ENCODE measurements at regions not wholly inside any gene's neighbourhood (a gene's known extent, or its start where the extent isn't known, plus 50 kb on each side); places are given as distances from the start of the nearest gene placed in this dataset.
A peak's percentile ranks its signal among the peaks of the same experiment; 100 is the strongest.

- H3K4me3 ChIP-seq (ENCODE audit: low read depth, poor library complexity, severe bottlenecking), result no peak overlapping the region
- 45 to 53% methylated on average over 5 of the region's 5 CpGs for WGBS, 2 donors
- TF ChIP-seq CTCF (IDR thresholded peaks at IDR 0.05) (no peak), POLR2A (IDR thresholded peaks at IDR 0.05) (no peak)
- peak in 1 of 2 donors; percentile 80 for DNase-seq (ENCODE audit: low spot score in 2 of 2)
- intact Hi-C loops (cut with DNase I; ENCODE audit: low total_unique reads), result no loop called here
Measured at GRCh38 chr5:121199216-121199999, 652.3 kb upstream of the FTMT start.

DNA sequence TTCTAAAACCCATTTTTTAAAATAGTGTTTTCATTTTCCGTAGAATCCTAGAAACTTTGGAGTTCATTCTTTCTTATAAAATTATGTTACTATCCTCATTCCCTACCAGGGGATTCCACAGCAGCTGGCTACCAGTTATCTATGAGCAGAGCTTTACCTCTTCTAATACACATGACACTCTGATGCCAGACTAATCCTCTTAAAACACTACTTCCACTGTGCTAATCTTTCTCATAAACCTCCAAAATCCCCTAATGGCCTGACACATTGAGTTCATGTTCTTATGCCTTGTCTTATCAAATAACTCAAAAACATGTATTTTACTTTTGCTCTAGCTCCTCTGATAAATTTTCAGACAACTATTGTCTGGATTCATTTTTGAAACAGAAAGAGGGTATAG lies 633.6 kb upstream of the FTMT start:
- H3K4me3 ChIP-seq (ENCODE audit: low read depth, poor library complexity, severe bottlenecking), result no peak overlapping the region
- WGBS, 2 donors, result 85% methylated on average over 1 of the region's 1 CpG
- DNase-seq (ENCODE audit: low spot score in 2 of 2), result no peak
- intact Hi-C loops (cut with DNase I; ENCODE audit: low total_unique reads), result no loop called here
- no peak for TF ChIP-seq CTCF (IDR thresholded peaks at IDR 0.05)
- no peak for TF ChIP-seq POLR2A (IDR thresholded peaks at IDR 0.05)

DNA sequence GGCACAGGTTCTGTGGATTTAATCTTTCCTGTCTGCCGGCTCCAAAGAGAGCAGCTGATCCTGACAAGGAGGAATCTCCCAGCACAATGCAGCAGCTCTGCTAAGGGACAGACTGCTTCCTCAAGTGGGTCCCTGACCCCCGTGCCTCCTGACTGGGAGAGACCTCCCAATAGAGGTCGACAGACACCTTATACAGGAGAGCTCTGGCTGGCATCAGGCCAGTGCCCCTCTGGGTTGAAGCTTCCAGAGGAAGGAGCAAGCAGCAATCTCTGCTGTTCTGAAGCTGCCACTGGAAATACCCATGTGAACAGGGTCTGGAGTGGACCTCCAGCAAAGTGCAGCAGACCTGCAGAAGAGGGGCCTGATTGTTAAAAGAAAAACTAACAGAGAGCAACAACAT lies 630.2 kb upstream of the FTMT start:
- no peak overlapping the region for H3K4me3 ChIP-seq (ENCODE audit: low read depth, poor library complexity, severe bottlenecking)
- WGBS, 2 donors, result 69 to 75% methylated on average over 3 of the region's 3 CpGs
- peak in 1 of 2 donors; percentile 81 for DNase-seq (ENCODE audit: low spot score in 2 of 2)
- intact Hi-C loops (cut with DNase I; ENCODE audit: low total_unique reads), result no loop called here
- no peak for TF ChIP-seq CTCF (IDR thresholded peaks at IDR 0.05)
- TF ChIP-seq POLR2A (IDR thresholded peaks at IDR 0.05), result no peak

DNA sequence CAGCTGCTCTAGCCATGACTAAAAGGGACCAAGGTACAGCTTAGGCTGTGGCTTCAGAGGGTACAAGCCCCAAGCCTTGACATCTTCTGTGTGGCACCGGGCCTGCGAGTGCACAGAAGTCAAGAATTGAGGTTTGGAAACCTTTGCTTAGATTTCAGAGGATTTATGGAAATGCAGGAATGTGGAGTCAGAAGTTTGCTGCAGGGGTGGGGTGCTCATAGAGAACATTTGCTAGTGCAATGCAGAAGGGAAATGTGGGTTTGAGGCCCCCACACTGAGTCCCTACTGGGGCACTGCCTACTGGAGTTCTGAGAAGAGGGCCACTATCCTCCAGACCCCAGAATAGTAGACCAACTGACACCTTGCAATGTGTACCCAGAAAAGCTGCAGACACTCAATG lies 624.9 kb upstream of the FTMT start:
- no peak for TF ChIP-seq CTCF (IDR thresholded peaks at IDR 0.05)
- no peak for TF ChIP-seq POLR2A (IDR thresholded peaks at IDR 0.05)
- no peak overlapping the region for H3K4me3 ChIP-seq (ENCODE audit: low read depth, poor library complexity, severe bottlenecking)
- 43 to 48% methylated on average over 2 of the region's 2 CpGs for WGBS, 2 donors
- DNase-seq (ENCODE audit: low spot score in 2 of 2), result no peak
- intact Hi-C loops (cut with DNase I; ENCODE audit: low total_unique reads), result no loop called here

DNA sequence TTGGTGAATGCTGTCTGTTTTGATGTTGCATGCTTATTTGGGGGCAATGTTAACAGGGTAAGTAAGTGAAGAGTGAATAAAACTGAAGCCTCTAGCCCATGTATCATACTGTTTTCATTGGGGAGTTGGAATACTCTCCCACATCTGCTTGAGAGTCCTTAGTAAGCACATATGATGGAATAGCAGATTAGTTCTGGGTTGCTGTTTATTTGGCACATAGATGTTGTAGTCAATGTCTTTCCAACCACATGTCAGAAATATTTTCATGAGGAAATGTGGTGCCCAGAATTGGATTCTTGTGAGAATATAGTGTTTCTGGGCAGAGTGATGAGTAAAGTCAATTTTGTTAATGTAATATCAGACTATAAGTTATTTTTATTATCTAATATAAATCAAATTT lies 611.7 kb upstream of the FTMT start:
- DNase-seq (ENCODE audit: low spot score in 2 of 2), result no peak
- no peak for TF ChIP-seq CTCF (IDR thresholded peaks at IDR 0.05)
- TF ChIP-seq POLR2A (IDR thresholded peaks at IDR 0.05), result no peak
- intact Hi-C loops (cut with DNase I; ENCODE audit: low total_unique reads), result no loop called here
- H3K4me3 ChIP-seq (ENCODE audit: low read depth, poor library complexity, severe bottlenecking), result no peak overlapping the region

GRCh38 chr5:121246971-121247370 lies 604.7 kb upstream of the FTMT start:
- intact Hi-C loops (cut with DNase I; ENCODE audit: low total_unique reads), result no loop called here
- WGBS, 2 donors, result 59 to 69% methylated on average over 3 of the region's 3 CpGs
- no peak overlapping the region for H3K4me3 ChIP-seq (ENCODE audit: low read depth, poor library complexity, severe bottlenecking)
- no peak for DNase-seq (ENCODE audit: low spot score in 2 of 2)
- TF ChIP-seq POLR2A (IDR thresholded peaks at IDR 0.05), result no peak
- TF ChIP-seq CTCF (IDR thresholded peaks at IDR 0.05), result no peak

Measured in lower leg skin (tissue), 4 donors.